Activated B cell treated with CpG ODN at 0.5 μM for 24 hours (primary cell): ENCODE measurements at regions not wholly inside any gene's neighbourhood (a gene's known extent, or its start where the extent isn't known, plus 50 kb on each side); places are given as distances from the start of the nearest gene placed in this dataset.

Experiments
- ATAC-seq: fragments of 200-7000 bp; cut with Tn5 transposase; one replicate; pipeline ENCODE4 v1.10.0; 2021; ENCODE audit warnings: low read depth, mild to moderate bottlenecking, moderate library complexity
- CTCF ChIA-PET: fragments of 350-600 bp; sonication (Branson Sonifier 250); formaldehyde crosslinking; loops from one replicate; lab custom pipeline; 2021; ENCODE audit warnings: antibody characterized with exemption; lab: Charles Lee
- POLR2A ChIA-PET: fragments of 350-600 bp; sonication (Branson Sonifier 250); formaldehyde crosslinking; loops from one replicate; lab custom pipeline; 2021; ENCODE audit warnings: antibody characterized with exemption; lab: Charles Lee
- DNase-seq: peaks from one replicate; pipeline ENCODE4 v3.0.0; 2022
- H3K27ac Mint-ChIP-seq: one replicate; pipeline ENCODE4 v1.8.0; 2020; ENCODE audit warnings: mixed read lengths
- H3K27me3 Mint-ChIP-seq: one replicate; pipeline ENCODE4 v1.8.0; 2021; ENCODE audit warnings: mixed read lengths
- H3K36me3 Mint-ChIP-seq: one replicate; pipeline ENCODE4 v1.8.0; 2021; ENCODE audit warnings: low read depth, mixed read lengths
- H3K4me1 Mint-ChIP-seq: one replicate; pipeline ENCODE4 v1.8.0; 2021; ENCODE audit warnings: mixed read lengths
- H3K4me3 Mint-ChIP-seq: one replicate; pipeline ENCODE4 v1.8.0; 2020; ENCODE audit warnings: mild to moderate bottlenecking, mixed read lengths
- H3K9me3 Mint-ChIP-seq: one replicate; pipeline ENCODE4 v1.8.0; 2020; ENCODE audit warnings: mixed read lengths
- CTCF ChIP-seq: fragments of 200-600 bp; IDR thresholded peaks from one replicate; pipeline ENCODE4 v1.8.0; 2022; ENCODE audit warnings: antibody characterized with exemption, mild to moderate bottlenecking
- intact Hi-C: fragments of 100-400 bp; cut with micrococcal nuclease; formaldehyde crosslinking; loops from one replicate; pipeline ENCODE4 v1.15.1; 2024

DNA sequence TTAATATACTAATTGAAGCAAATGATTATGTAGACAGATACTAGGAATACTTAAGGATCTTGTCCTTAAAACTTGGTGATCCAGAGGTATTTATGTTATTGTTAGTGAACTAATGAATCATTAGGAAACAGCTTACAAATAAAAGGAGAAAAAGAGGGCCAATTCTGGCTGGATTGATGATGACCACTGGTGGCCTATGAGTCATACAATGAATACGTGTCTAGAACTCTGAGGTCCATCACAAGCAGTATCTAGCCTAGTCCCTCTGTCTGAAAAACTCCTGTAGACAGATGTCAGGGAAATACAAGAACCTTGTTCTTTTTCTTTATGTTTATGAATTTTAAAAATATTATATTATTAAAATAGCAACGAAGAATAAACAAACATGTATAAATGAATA is 51.7 kb upstream of the RTL1 start:
- no peaks in the 10 kb centered on the region for H3K9me3 Mint-ChIP-seq
- DNase-seq: no peak
- intact Hi-C loops: no loop called here
- H3K4me3 Mint-ChIP-seq: no peak overlapping the region
- no peak for TF ChIP-seq CTCF
- no peaks in the 10 kb centered on the region for H3K27me3 Mint-ChIP-seq
- ChIA-PET CTCF (no interaction called here), POLR2A (no interaction called here)
- H3K36me3 Mint-ChIP-seq: no peaks in the 10 kb centered on the region
- ATAC-seq: no peak
- H3K4me1 Mint-ChIP-seq: no peaks in the 10 kb centered on the region
- no peak overlapping the region for H3K27ac Mint-ChIP-seq

GRCh38 chr14:100962494-100962893 is 59.0 kb upstream of the RTL1 start:
- Mint-ChIP-seq H3K27ac (no peak overlapping the region), H3K4me3 (no peak overlapping the region), H3K9me3 (no peaks in the 10 kb centered on the region), H3K4me1 (no peaks in the 10 kb centered on the region), H3K27me3 (no peaks in the 10 kb centered on the region), H3K36me3 (no peaks in the 10 kb centered on the region)
- intact Hi-C loops: no loop called here
- ATAC-seq (no peak), DNase-seq (no peak)
- ChIA-PET CTCF (no interaction called here), POLR2A (no interaction called here)
- TF ChIP-seq CTCF: no peak

GRCh38 chr14:100965296-100965695 is 61.8 kb upstream of the RTL1 start:
- ATAC-seq (no peak), DNase-seq (no peak)
- Mint-ChIP-seq H3K27me3 (no peaks in the 10 kb centered on the region), H3K27ac (no peak overlapping the region), H3K4me3 (no peak overlapping the region), H3K4me1 (no peaks in the 10 kb centered on the region), H3K9me3 (no peaks in the 10 kb centered on the region), H3K36me3 (no peaks in the 10 kb centered on the region)
- intact Hi-C loops: no loop called here
- TF ChIP-seq CTCF: no peak
- CTCF ChIA-PET: no interaction called here
- POLR2A ChIA-PET: no interaction called here

DNA sequence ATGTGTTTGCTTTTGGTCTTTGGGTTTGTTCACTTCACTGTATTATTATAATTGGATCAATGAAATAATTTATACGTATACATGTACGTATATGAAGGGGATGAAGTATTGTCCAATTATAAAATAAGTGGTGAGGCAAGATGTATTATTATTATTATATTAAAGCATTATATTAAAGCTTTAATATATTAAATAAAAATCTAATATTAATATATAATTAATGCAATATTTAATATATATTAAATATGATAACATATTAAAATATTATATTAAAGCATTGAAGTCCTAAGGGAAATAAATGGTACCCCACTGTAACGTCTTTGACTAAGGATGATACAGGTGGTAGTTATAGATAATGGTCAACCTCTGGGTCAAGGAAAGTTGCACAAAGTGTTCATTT is 63.7 kb upstream of the RTL1 start:
- DNase-seq (no peak), ATAC-seq (no peak)
- no peak overlapping the region for H3K27ac Mint-ChIP-seq
- no peak for TF ChIP-seq CTCF
- POLR2A ChIA-PET: no interaction called here
- no peak overlapping the region for H3K4me3 Mint-ChIP-seq
- no peaks in the 10 kb centered on the region for H3K4me1 Mint-ChIP-seq
- no peaks in the 10 kb centered on the region for H3K36me3 Mint-ChIP-seq
- CTCF ChIA-PET: no interaction called here
- H3K9me3 Mint-ChIP-seq: no peaks in the 10 kb centered on the region
- H3K27me3 Mint-ChIP-seq: no peaks in the 10 kb centered on the region
- intact Hi-C loops: no loop called here

DNA sequence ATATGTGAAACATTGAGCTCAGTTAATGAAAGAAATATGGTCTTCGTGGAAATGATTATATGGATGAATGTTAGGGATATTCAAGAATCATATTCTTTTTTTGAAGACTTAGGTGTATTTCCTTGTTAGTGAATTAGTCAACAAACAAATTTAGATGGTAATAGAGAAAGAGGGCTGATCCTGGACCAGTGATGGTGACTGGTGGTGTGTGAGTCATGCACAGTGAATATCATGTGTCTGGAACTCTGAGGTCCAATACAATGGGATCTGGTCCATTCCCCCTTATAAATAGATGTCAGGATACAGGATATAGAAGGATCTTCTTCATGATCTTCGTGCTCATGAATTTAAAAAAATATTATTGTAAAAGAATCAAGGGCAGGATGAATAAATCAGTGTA is 64.4 kb upstream of the RTL1 start:
- no peak for TF ChIP-seq CTCF
- ChIA-PET POLR2A (no interaction called here), CTCF (no interaction called here)
- H3K36me3 Mint-ChIP-seq: no peaks in the 10 kb centered on the region
- no peak overlapping the region for H3K27ac Mint-ChIP-seq
- no peaks in the 10 kb centered on the region for H3K4me1 Mint-ChIP-seq
- no peaks in the 10 kb centered on the region for H3K27me3 Mint-ChIP-seq
- intact Hi-C loops: no loop called here
- DNase-seq: no peak
- no peak overlapping the region for H3K4me3 Mint-ChIP-seq
- no peaks in the 10 kb centered on the region for H3K9me3 Mint-ChIP-seq
- ATAC-seq: no peak
